Hepatocyte (in vitro differentiated cells): ENCODE measurements at regions not wholly inside any gene's neighbourhood (a gene's known extent, or its start where the extent isn't known, plus 50 kb on each side); places are given as distances from the start of the nearest gene placed in this dataset.

ENCODE experiments used
- DNase-seq: peaks from one replicate; pipeline ENCODE4 v3.0.0-alpha.2; 2016; ENCODE audit warnings: low spot score
- H2AFZ ChIP-seq: fragments of 200-600 bp; sonication (generic); 2 replicates; pipeline ENCODE4 v1.6.0; 2016; ENCODE audit warnings: antibody characterized with exemption, mild to moderate bottlenecking
- H3K27ac ChIP-seq: fragments of 200-600 bp; sonication (generic); 2 replicates; pipeline ENCODE4 v1.5.1; 2016; ENCODE audit warnings: mild to moderate bottlenecking
- H3K27me3 ChIP-seq: fragments of 200-600 bp; sonication (generic); 2 replicates; pipeline ENCODE4 v1.6.1; 2016
- H3K36me3 ChIP-seq: fragments of 200-600 bp; sonication (generic); replicated peaks from 2 replicates; pipeline ENCODE4 v1.5.1; 2016; ENCODE audit warnings: low read depth; ENCODE audit not compliant: insufficient read depth
- H3K4me1 ChIP-seq: fragments of 200-600 bp; sonication (generic); 2 replicates; pipeline ENCODE4 v1.5.1; 2016; ENCODE audit warnings: mild to moderate bottlenecking, moderate library complexity; ENCODE audit not compliant: insufficient read depth
- H3K4me2 ChIP-seq: fragments of 200-600 bp; sonication (generic); 2 replicates; pipeline ENCODE4 v1.6.0; 2016
- H3K4me3 ChIP-seq: fragments of 200-600 bp; sonication (generic); 2 replicates; pipeline ENCODE4 v1.5.1; 2016; ENCODE audit warnings: mild to moderate bottlenecking
- H3K79me2 ChIP-seq: fragments of 200-600 bp; sonication (generic); 2 replicates; pipeline ENCODE4 v1.6.0; 2017; ENCODE audit warnings: mild to moderate bottlenecking
- H3K9me2 ChIP-seq: fragments of 200-600 bp; sonication (generic); replicated peaks from 2 replicates; pipeline ENCODE4 v1.6.0; 2017; ENCODE audit warnings: mild to moderate bottlenecking; ENCODE audit not compliant: insufficient read depth
- H3K9me3 ChIP-seq: fragments of 200-600 bp; sonication (generic); 2 replicates; pipeline ENCODE4 v1.5.1; 2016; ENCODE audit warnings: low read depth, mild to moderate bottlenecking
- H4K20me1 ChIP-seq: fragments of 200-600 bp; sonication (generic); 2 replicates; pipeline ENCODE4 v1.6.0; 2016; ENCODE audit warnings: mild to moderate bottlenecking; ENCODE audit not compliant: insufficient read depth, poor library complexity, severe bottlenecking
- CTCF ChIP-seq: fragments of 200-600 bp; sonication (generic); IDR thresholded peaks from 2 replicates; pipeline ENCODE4 v1.5.1; 2016; ENCODE audit warnings: antibody characterized with exemption, mild to moderate bottlenecking; ENCODE audit not compliant: poor library complexity
- EZH2 ChIP-seq: fragments of 200-600 bp; sonication (generic); IDR thresholded peaks from 2 replicates; pipeline ENCODE4 v1.6.1; 2016; ENCODE audit warnings: antibody characterized with exemption, mild to moderate bottlenecking, borderline replicate concordance
- EZH2phosphoT487 ChIP-seq: fragments of 200-600 bp; sonication (generic); IDR thresholded peaks from one replicate; pipeline ENCODE4 v1.6.1; 2018; ENCODE audit warnings: antibody characterized with exemption, mild to moderate bottlenecking, low read depth, moderate library complexity; ENCODE audit not compliant: unreplicated experiment, severe bottlenecking
- WGBS: methylation state at CpG from one replicate; pipeline ENCODE4 v1.1.6; 2016; ENCODE audit warnings: low lambda C conversion rate; ENCODE audit errors: missing lambda C conversion rate; 5-methylcytosine and 5-hydroxymethylcytosine counted together

GRCh38 chr1:218874313-218874712, 299.4 kb upstream of the LYPLAL1 start:
- Histone ChIP-seq H3K27me3 (no peaks in the 10 kb centered on the region), H3K4me3 (no peak overlapping the region), H3K79me2 (no peaks in the 10 kb centered on the region), H3K4me2 (no peak overlapping the region), H3K9me2 (no peaks in the 10 kb centered on the region), H4K20me1 (no peaks in the 10 kb centered on the region), H3K9me3 (no peaks in the 10 kb centered on the region), H3K4me1 (no peaks in the 10 kb centered on the region), H2AFZ (no peak overlapping the region), H3K27ac (no peak overlapping the region), H3K36me3 (no peaks in the 10 kb centered on the region)
- no peak for DNase-seq
- WGBS: 75% methylated on average over 4 of the region's 4 CpGs
- TF ChIP-seq EZH2phosphoT487 (no peak), EZH2 (no peak), CTCF (no peak)

- no peak overlapping the region for H3K27ac ChIP-seq
- H2AFZ ChIP-seq: no peak overlapping the region
- H3K9me2 ChIP-seq: no peaks in the 10 kb centered on the region
- no peaks in the 10 kb centered on the region for H3K4me1 ChIP-seq
- no peaks in the 10 kb centered on the region for H4K20me1 ChIP-seq
- WGBS: 90% methylated on average over 11 of the region's 11 CpGs
- H3K36me3 ChIP-seq: no peaks in the 10 kb centered on the region
- H3K79me2 ChIP-seq: no peaks in the 10 kb centered on the region
- no peaks in the 10 kb centered on the region for H3K9me3 ChIP-seq
- no peak overlapping the region for H3K4me3 ChIP-seq
- DNase-seq: no peak
- H3K27me3 ChIP-seq: no peaks in the 10 kb centered on the region
- no peak for TF ChIP-seq CTCF
- TF ChIP-seq EZH2: no peak
- TF ChIP-seq EZH2phosphoT487: no peak
- no peak overlapping the region for H3K4me2 ChIP-seq
Observed at GRCh38 chr1:218874801-218875400, 298.8 kb upstream of the LYPLAL1 start.

GRCh38 chr1:218878369-218878768, 295.3 kb upstream of the LYPLAL1 start:
- Histone ChIP-seq H3K4me1 (no peaks in the 10 kb centered on the region), H4K20me1 (no peaks in the 10 kb centered on the region), H3K4me2 (no peak overlapping the region), H3K9me3 (no peaks in the 10 kb centered on the region), H3K27ac (no peak overlapping the region), H3K79me2 (no peaks in the 10 kb centered on the region), H3K27me3 (no peaks in the 10 kb centered on the region), H3K9me2 (no peaks in the 10 kb centered on the region), H3K36me3 (no peaks in the 10 kb centered on the region), H3K4me3 (no peak overlapping the region), H2AFZ (no peak overlapping the region)
- TF ChIP-seq EZH2 (no peak), EZH2phosphoT487 (no peak), CTCF (no peak)
- DNase-seq: no peak
- 83% methylated on average over 1 of the region's 1 CpG for WGBS
